ENCODE measurements at regions not wholly inside any gene's neighbourhood (a gene's known extent, or its start where the extent isn't known, plus 50 kb on each side); places are given as distances from the start of the nearest gene placed in this dataset. TPM values are rescaled to one million over a fixed set of nuclear protein-coding genes. Genes with fewer than 3 reads are reported as not detected.

- Histone ChIP-seq H3K4me3 (no peak overlapping the region), H2AFZ (peak overlapping the region; percentile 84), H4K20me1 (replicated peaks; ENCODE audit: insufficient read depth) (no peaks in the 10 kb centered on the region), H3K4me2 (no peak overlapping the region), H3K27me3 (ENCODE audit: insufficient read depth) (no peaks in the 10 kb centered on the region), H3K9me2 (ENCODE audit: insufficient read depth) (peaks cover 5% of the 10 kb centered on the region), H3K79me2 (replicated peaks; ENCODE audit: insufficient read depth) (no peaks in the 10 kb centered on the region), H3K27ac (ENCODE audit: low read depth) (no peak overlapping the region), H3K4me1 (ENCODE audit: insufficient read depth) (peaks cover 6% of the 10 kb centered on the region), H3K36me3 (ENCODE audit: insufficient read depth) (no peaks in the 10 kb centered on the region), H3F3A (replicated peaks; ENCODE audit: low read depth) (no peaks in the 10 kb centered on the region)
- peaks cover 3% of the 10 kb centered on the region; the same call in 1 of the 3 replicates for H3K9me3 Mint-ChIP-seq
- H3K27ac Mint-ChIP-seq = no peak overlapping the region; the same call in 1 of the 2 replicates
- no peaks in the 10 kb centered on the region for H3K27me3 Mint-ChIP-seq (ENCODE audit: insufficient read depth, low read depth, poor library complexity)
- TF ChIP-seq ZNF331 (CRISPR knock-in tag; IDR thresholded peaks at IDR 0.05; ENCODE audit: low read depth) = no peak
- 0 out of 3 replicates have a peak, but pooled peaks cover 3% of the 10 kb centered on the region for H3K36me3 Mint-ChIP-seq (ENCODE audit: low read depth)
- no peak overlapping the region for H3K4me3 Mint-ChIP-seq
- peaks cover 8% of the 10 kb centered on the region for H3K4me1 Mint-ChIP-seq
- DNase-seq (ENCODE audit: low spot score) (no peak), ATAC-seq (no peak)
These were observed 58.6 kb upstream of the SPRY2 start for GRCh38 chr13:80399340-80400163.

Small RNAs in the stretch of these regions (small RNA-seq; reads per million reads assigned to genes)
- gene HIGD1AP2 (ENCODE audit: low replicate concordance) = not detected
- gene RNU6-67P (ENCODE audit: low replicate concordance) = not detected
- gene RNU6-77P (ENCODE audit: low replicate concordance) = not detected
